ENCODE measurements at regions not wholly inside any gene's neighbourhood (a gene's known extent, or its start where the extent isn't known, plus 50 kb on each side); places are given as distances from the start of the nearest gene placed in this dataset.
"Not testable (repeated sequence)": the region's sequence is repeated elsewhere in the genome, so short reads cannot be mapped to it uniquely, and the experiment has no call there.

- no peak overlapping the region for H3K4me3 ChIP-seq (replicated peaks; ENCODE audit: low read depth, low read length)
- DNase-seq (ENCODE audit: low read depth), result no peak
- TF ChIP-seq, protein P1, sequence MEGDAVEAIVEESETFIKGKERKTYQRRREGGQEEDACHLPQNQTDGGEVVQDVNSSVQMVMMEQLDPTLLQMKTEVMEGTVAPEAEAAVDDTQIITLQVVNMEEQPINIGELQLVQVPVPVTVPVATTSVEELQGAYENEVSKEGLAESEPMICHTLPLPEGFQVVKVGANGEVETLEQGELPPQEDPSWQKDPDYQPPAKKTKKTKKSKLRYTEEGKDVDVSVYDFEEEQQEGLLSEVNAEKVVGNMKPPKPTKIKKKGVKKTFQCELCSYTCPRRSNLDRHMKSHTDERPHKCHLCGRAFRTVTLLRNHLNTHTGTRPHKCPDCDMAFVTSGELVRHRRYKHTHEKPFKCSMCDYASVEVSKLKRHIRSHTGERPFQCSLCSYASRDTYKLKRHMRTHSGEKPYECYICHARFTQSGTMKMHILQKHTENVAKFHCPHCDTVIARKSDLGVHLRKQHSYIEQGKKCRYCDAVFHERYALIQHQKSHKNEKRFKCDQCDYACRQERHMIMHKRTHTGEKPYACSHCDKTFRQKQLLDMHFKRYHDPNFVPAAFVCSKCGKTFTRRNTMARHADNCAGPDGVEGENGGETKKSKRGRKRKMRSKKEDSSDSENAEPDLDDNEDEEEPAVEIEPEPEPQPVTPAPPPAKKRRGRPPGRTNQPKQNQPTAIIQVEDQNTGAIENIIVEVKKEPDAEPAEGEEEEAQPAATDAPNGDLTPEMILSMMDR (IDR thresholded peaks at IDR 0.05; ENCODE audit: low read length, missing control alignments), result no peak
Measured at GRCh38 chr5:107744418-107745330, 73.9 kb upstream of the EFNA5 start.

DNA sequence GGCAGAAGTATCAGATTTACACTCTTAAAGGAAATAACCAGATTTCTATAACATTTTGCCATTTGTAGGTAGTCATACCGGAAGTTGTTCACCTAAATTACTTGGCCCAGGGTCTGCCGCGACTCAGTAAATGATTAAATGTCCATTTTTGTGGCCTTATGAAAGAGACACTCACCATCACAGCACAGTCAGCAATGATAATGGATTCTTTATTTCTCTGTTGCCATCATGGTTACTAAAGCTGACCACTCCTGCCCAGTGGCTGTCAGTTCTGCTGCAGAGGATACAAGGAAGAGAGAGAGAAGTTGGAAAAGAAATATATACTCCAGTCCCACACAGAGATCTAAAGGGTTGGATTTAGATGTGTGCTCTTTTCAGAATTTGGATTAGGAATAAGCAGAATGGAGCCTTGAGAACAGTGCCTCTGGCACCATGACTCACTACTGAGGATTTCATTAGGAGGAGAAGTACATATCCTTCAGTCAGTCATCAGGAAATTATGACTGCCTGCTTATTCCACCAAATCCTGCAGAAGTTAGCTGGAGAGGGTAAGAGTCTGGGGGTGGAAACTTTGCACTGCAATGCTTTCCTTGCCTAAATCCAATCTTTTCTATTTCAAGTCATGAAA is 72.8 kb upstream of the EFNA5 start:
- DNase-seq (ENCODE audit: low read depth), result peak; percentile 12
- H3K4me3 ChIP-seq (replicated peaks; ENCODE audit: low read depth, low read length), result no peak overlapping the region
- TF ChIP-seq, protein P1 (IDR thresholded peaks at IDR 0.05; ENCODE audit: low read length, missing control alignments), result no peak

GRCh38 chr5:107739661-107740060 is 68.9 kb upstream of the EFNA5 start:
- TF ChIP-seq, protein P1 (IDR thresholded peaks at IDR 0.05; ENCODE audit: low read length, missing control alignments), result no peak
- no peak for DNase-seq (ENCODE audit: low read depth)
- no peak overlapping the region for H3K4me3 ChIP-seq (replicated peaks; ENCODE audit: low read depth, low read length)

- no peak for DNase-seq (ENCODE audit: low read depth)
- TF ChIP-seq, protein P1 (IDR thresholded peaks at IDR 0.05; ENCODE audit: low read length, missing control alignments), result no peak
- no peak overlapping the region for H3K4me3 ChIP-seq (replicated peaks; ENCODE audit: low read depth, low read length)
Measured at GRCh38 chr5:107736638-107737037, 65.9 kb upstream of the EFNA5 start.

DNA sequence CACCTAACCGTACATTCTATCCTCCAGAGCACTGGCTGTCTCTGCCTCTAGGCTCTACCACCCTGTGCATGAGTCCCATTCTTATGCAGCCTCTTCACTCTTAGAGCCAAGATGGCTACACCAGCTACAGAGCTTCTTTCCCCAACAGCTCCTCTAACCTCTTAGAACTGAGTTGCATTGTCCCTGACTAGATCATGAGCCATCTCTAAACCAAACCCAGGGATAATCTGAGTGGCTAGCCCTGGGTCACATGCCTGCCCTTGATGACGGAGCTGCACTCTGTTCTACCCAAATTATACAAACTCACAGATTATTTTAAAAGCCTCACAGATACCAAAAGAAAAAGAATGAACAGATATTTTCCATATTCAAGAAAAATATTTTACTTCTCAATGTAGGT is 65.4 kb upstream of the EFNA5 start:
- DNase-seq (ENCODE audit: low read depth); H3K4me3 ChIP-seq (replicated peaks; ENCODE audit: low read depth, low read length): not testable (repeated sequence)

GRCh38 chr5:107735558-107735957 is 64.8 kb upstream of the EFNA5 start:
- H3K4me3 ChIP-seq (replicated peaks; ENCODE audit: low read depth, low read length), result no peak overlapping the region
- TF ChIP-seq, protein P1 (IDR thresholded peaks at IDR 0.05; ENCODE audit: low read length, missing control alignments), result no peak
- DNase-seq (ENCODE audit: low read depth), result no peak

- H3K4me3 ChIP-seq (replicated peaks; ENCODE audit: low read depth, low read length), result no peak overlapping the region
- TF ChIP-seq, protein P1 (IDR thresholded peaks at IDR 0.05; ENCODE audit: low read length, missing control alignments), result no peak
Measured at GRCh38 chr5:107726896-107727295, 56.2 kb upstream of the EFNA5 start.

More at GRCh38 chr5:107726896-107727295, 56.2 kb upstream of the EFNA5 start:
- DNase-seq (ENCODE audit: low read depth), result no peak
